ENCODE measurements at regions not wholly inside any gene's neighbourhood (a gene's known extent, or its start where the extent isn't known, plus 50 kb on each side); places are given as distances from the start of the nearest gene placed in this dataset.

- Histone ChIP-seq H3K79me2 (ENCODE audit: control insufficient read depth, insufficient read depth, low read length) (no peaks in the 10 kb centered on the region), H3K4me1 (replicated peaks in 1 of 2; ENCODE audit: control insufficient read depth in 2 of 2, insufficient read depth in 2 of 2, low read length in 2 of 2) (no peaks in the 10 kb centered on the region), H3K4me3 (no peak overlapping the region), H3K27ac (ENCODE audit: extremely low read depth, low read depth, low read length) (no peak overlapping the region), H4K20me1 (replicated peaks; ENCODE audit: control insufficient read depth, insufficient read depth, low read length) (no peaks in the 10 kb centered on the region), H3K9me1 (ENCODE audit: control insufficient read depth, insufficient read depth, low read length) (no peaks in the 10 kb centered on the region), H3K9me3 (replicated peaks; ENCODE audit: control insufficient read depth, insufficient read depth, low read depth, low read length) (no peaks in the 10 kb centered on the region), H3K36me3 (ENCODE audit: control insufficient read depth, insufficient read depth, low read length) (no peaks in the 10 kb centered on the region), H3K9ac (ENCODE audit: insufficient read depth in 1 of 2, low read depth in 2 of 2, low read length in 2 of 2) (no peak overlapping the region), H3K4me2 (ENCODE audit: insufficient read depth, low read length) (no peak overlapping the region), H2AFZ (ENCODE audit: low read depth, low read length) (no peak overlapping the region), H3K27me3 (ENCODE audit: control insufficient read depth in 2 of 2, insufficient read depth in 2 of 2, low read length in 2 of 2) (no peaks in the 10 kb centered on the region)
- no peak for TF ChIP-seq CBX1 (IDR thresholded peaks at IDR 0.05; ENCODE audit: low read depth)
- FAIRE-seq (no peak), DNase-seq (ENCODE audit: extremely low read depth in 1 of 4, low spot score in 3 of 4) (no peak), ATAC-seq (no peak)
- intact Hi-C loops (cut with micrococcal nuclease): no loop called here
- WGBS (ENCODE audit: insufficient coverage, low coverage, missing lambda C conversion rate): 63% methylated on average over 2 of the region's 2 CpGs
- in situ Hi-C loops (cut with MboI): no loop called here
- CTCF ChIA-PET (ENCODE audit: low intra/inter-chr PET ratio): no interaction called here
- BruUV-seq (replicated peaks): no TSS peak
- POLR2A ChIA-PET: interaction anchor here (0.7 kb wide), 1 partner anchor 177 kb away, joined by 3 read pairs; no protein-coding TSS in a partner anchor
Observed at GRCh38 chr2:143953451-143954030, 566.4 kb downstream of the ZEB2 start.

GRCh38 chr2:143952536-143952935 is 567.4 kb downstream of the ZEB2 start:
- Histone ChIP-seq H3K27me3 (ENCODE audit: control insufficient read depth in 2 of 2, insufficient read depth in 2 of 2, low read length in 2 of 2) (no peaks in the 10 kb centered on the region), H4K20me1 (replicated peaks; ENCODE audit: control insufficient read depth, insufficient read depth, low read length) (no peaks in the 10 kb centered on the region), H3K9ac (ENCODE audit: insufficient read depth in 1 of 2, low read depth in 2 of 2, low read length in 2 of 2) (no peak overlapping the region), H3K4me1 (replicated peaks in 1 of 2; ENCODE audit: control insufficient read depth in 2 of 2, insufficient read depth in 2 of 2, low read length in 2 of 2) (no peaks in the 10 kb centered on the region), H3K4me2 (ENCODE audit: insufficient read depth, low read length) (no peak overlapping the region), H3K9me3 (replicated peaks; ENCODE audit: control insufficient read depth, insufficient read depth, low read depth, low read length) (no peaks in the 10 kb centered on the region), H3K79me2 (ENCODE audit: control insufficient read depth, insufficient read depth, low read length) (no peaks in the 10 kb centered on the region), H3K36me3 (ENCODE audit: control insufficient read depth, insufficient read depth, low read length) (no peaks in the 10 kb centered on the region), H3K4me3 (no peak overlapping the region), H3K27ac (ENCODE audit: extremely low read depth, low read depth, low read length) (no peak overlapping the region), H3K9me1 (ENCODE audit: control insufficient read depth, insufficient read depth, low read length) (no peaks in the 10 kb centered on the region), H2AFZ (ENCODE audit: low read depth, low read length) (no peak overlapping the region)
- ATAC-seq (no peak), DNase-seq (ENCODE audit: extremely low read depth in 1 of 4, low spot score in 3 of 4) (no peak), FAIRE-seq (no peak)
- in situ Hi-C loops (cut with MboI) (no loop called here), intact Hi-C loops (cut with micrococcal nuclease) (no loop called here)
- CTCF ChIA-PET (ENCODE audit: low intra/inter-chr PET ratio): no interaction called here
- WGBS (ENCODE audit: insufficient coverage, low coverage, missing lambda C conversion rate): 26% methylated on average over 1 of the region's 1 CpG
- POLR2A ChIA-PET: no interaction called here
- no TSS peak for BruUV-seq (replicated peaks)
- TF ChIP-seq HDAC8 (tag; IDR thresholded peaks at IDR 0.05): no peak
- no peak for TF ChIP-seq MTF1 (CRISPR knock-in tag; IDR thresholded peaks at IDR 0.05; ENCODE audit: borderline replicate concordance)
- no peak for TF ChIP-seq ZNF197 (CRISPR knock-in tag; IDR thresholded peaks at IDR 0.05; ENCODE audit: low read depth)
